ENCODE measurements at regions not wholly inside any gene's neighbourhood (a gene's known extent, or its start where the extent isn't known, plus 50 kb on each side); places are given as distances from the start of the nearest gene placed in this dataset.
"Not testable (repeated sequence)": the region's sequence is repeated elsewhere in the genome, so short reads cannot be mapped to it uniquely, and the experiment has no call there.

GRCh38 chr18:51490860-51491259 is 293.4 kb upstream of the MEX3C start:
- no peak overlapping the region for H3K4me3 Mint-ChIP-seq
- no peak for TF ChIP-seq CTCF (conservative IDR thresholded peaks at IDR 0.05)
- DNase-seq (ENCODE audit: low read depth, low spot score) = no peak
- no peaks in the 10 kb centered on the region for H3K4me1 Mint-ChIP-seq
- no peak overlapping the region for H3K27ac Mint-ChIP-seq (ENCODE audit: unreplicated experiment)
- H3K9me3 Mint-ChIP-seq = no peaks in the 10 kb centered on the region
- H3K36me3 Mint-ChIP-seq (ENCODE audit: low read depth) = no peaks in the 10 kb centered on the region
- peaks cover 2% of the 10 kb centered on the region for H3K27me3 Mint-ChIP-seq (ENCODE audit: low read depth)

GRCh38 chr18:51491678-51492372 is 294.3 kb upstream of the MEX3C start:
- H3K27me3 Mint-ChIP-seq (ENCODE audit: low read depth) = peaks cover 2% of the 10 kb centered on the region
- H3K27ac Mint-ChIP-seq (ENCODE audit: unreplicated experiment) = no peak overlapping the region
- no peak overlapping the region for H3K4me3 Mint-ChIP-seq
- H3K36me3 Mint-ChIP-seq (ENCODE audit: low read depth) = no peaks in the 10 kb centered on the region
- no peak for DNase-seq (ENCODE audit: low read depth, low spot score)
- no peaks in the 10 kb centered on the region for H3K4me1 Mint-ChIP-seq
- no peak for TF ChIP-seq CTCF (conservative IDR thresholded peaks at IDR 0.05)
- H3K9me3 Mint-ChIP-seq = no peaks in the 10 kb centered on the region

- DNase-seq (ENCODE audit: low read depth, low spot score) = no peak
- Mint-ChIP-seq H3K9me3 (no peaks in the 10 kb centered on the region), H3K36me3 (ENCODE audit: low read depth) (no peaks in the 10 kb centered on the region), H3K27me3 (ENCODE audit: low read depth) (no peaks in the 10 kb centered on the region), H3K27ac (ENCODE audit: unreplicated experiment) (no peak overlapping the region), H3K4me1 (no peaks in the 10 kb centered on the region), H3K4me3 (no peak overlapping the region)
- no peak for TF ChIP-seq CTCF (conservative IDR thresholded peaks at IDR 0.05)
Measured at GRCh38 chr18:51498085-51498855, 300.8 kb upstream of the MEX3C start.

- Mint-ChIP-seq H3K4me3 (no peak overlapping the region), H3K36me3 (ENCODE audit: low read depth) (no peaks in the 10 kb centered on the region), H3K9me3 (peaks cover 2% of the 10 kb centered on the region), H3K27ac (ENCODE audit: unreplicated experiment) (no peak overlapping the region), H3K27me3 (ENCODE audit: low read depth) (no peaks in the 10 kb centered on the region), H3K4me1 (no peaks in the 10 kb centered on the region)
- no peak for TF ChIP-seq CTCF (conservative IDR thresholded peaks at IDR 0.05)
- DNase-seq (ENCODE audit: low read depth, low spot score) = no peak
Measured at GRCh38 chr18:51503351-51503750, 305.9 kb upstream of the MEX3C start.

- no peaks in the 10 kb centered on the region for H3K4me1 Mint-ChIP-seq
- no peaks in the 10 kb centered on the region for H3K27me3 Mint-ChIP-seq (ENCODE audit: low read depth)
- H3K36me3 Mint-ChIP-seq (ENCODE audit: low read depth) = peaks cover 3% of the 10 kb centered on the region
- H3K4me3 Mint-ChIP-seq = no peak overlapping the region
- no peak for TF ChIP-seq CTCF (conservative IDR thresholded peaks at IDR 0.05)
- H3K9me3 Mint-ChIP-seq = peaks cover 8% of the 10 kb centered on the region
- no peak overlapping the region for H3K27ac Mint-ChIP-seq (ENCODE audit: unreplicated experiment)
- no peak for DNase-seq (ENCODE audit: low read depth, low spot score)
Measured at GRCh38 chr18:51506811-51507210, 309.3 kb upstream of the MEX3C start.

- H3K36me3 Mint-ChIP-seq (ENCODE audit: low read depth); DNase-seq (ENCODE audit: low read depth, low spot score); H3K4me1 Mint-ChIP-seq; H3K9me3 Mint-ChIP-seq; H3K4me3 Mint-ChIP-seq; H3K27ac Mint-ChIP-seq (ENCODE audit: unreplicated experiment); H3K27me3 Mint-ChIP-seq (ENCODE audit: low read depth): not testable (repeated sequence)
Measured at GRCh38 chr18:51508410-51508809, 310.9 kb upstream of the MEX3C start.
